H9 (cell line): ENCODE measurements at regions not wholly inside any gene's neighbourhood (a gene's known extent, or its start where the extent isn't known, plus 50 kb on each side); places are given as distances from the start of the nearest gene placed in this dataset.

Experiments
- DNase-seq: peaks from one replicate; pipeline ENCODE4 v3.0.0-alpha.2; 2017
- H2AFZ ChIP-seq: one replicate; pipeline ENCODE4 v1.6.1; 2013; ENCODE audit warnings: mild to moderate bottlenecking, low read length, control low read depth, moderate library complexity
- H2AK5ac ChIP-seq: 2 replicates; pipeline ENCODE4 v1.6.1; 2013; ENCODE audit warnings: low read length, control low read depth, mixed read lengths; ENCODE audit not compliant: insufficient read length
- H2BK120ac ChIP-seq: one replicate; pipeline ENCODE4 v1.6.1; 2013; ENCODE audit warnings: low read depth, mild to moderate bottlenecking, low read length, control low read depth, inconsistent platforms; ENCODE audit not compliant: poor library complexity, severe bottlenecking
- H2BK12ac ChIP-seq: 2 replicates; pipeline ENCODE4 v1.6.1; 2013; ENCODE audit warnings: low read length, control low read depth, mixed read lengths, low read depth; ENCODE audit not compliant: insufficient read length
- H2BK15ac ChIP-seq: 2 replicates; pipeline ENCODE4 v1.6.1; 2013; ENCODE audit warnings: low read depth, low read length, control low read depth
- H2BK20ac ChIP-seq: one replicate; pipeline ENCODE4 v1.6.1; 2013; ENCODE audit warnings: low read depth, mild to moderate bottlenecking, low read length, control low read depth, inconsistent platforms; ENCODE audit not compliant: poor library complexity, severe bottlenecking
- H2BK5ac ChIP-seq: 2 replicates; pipeline ENCODE4 v1.6.1; 2013; ENCODE audit warnings: low read length, control low read depth, mixed read lengths; ENCODE audit not compliant: insufficient read length
- H3K14ac ChIP-seq: 2 replicates; pipeline ENCODE4 v1.6.1; 2013; ENCODE audit warnings: low read length, control low read depth; ENCODE audit not compliant: insufficient read depth
- H3K18ac ChIP-seq: 2 replicates; pipeline ENCODE4 v1.6.1; 2013; ENCODE audit warnings: low read depth, mild to moderate bottlenecking, mixed read lengths, low read length, control low read depth; ENCODE audit not compliant: insufficient read length
- H3K23ac ChIP-seq: 2 replicates; pipeline ENCODE4 v1.6.1; 2013; ENCODE audit warnings: low read length, control low read depth, mixed read lengths, low read depth; ENCODE audit not compliant: insufficient read length
- H3K23me2 ChIP-seq: 2 replicates; pipeline ENCODE4 v1.6.1; 2013; ENCODE audit warnings: low read depth, mild to moderate bottlenecking, mixed read lengths, low read length, control low read depth; ENCODE audit not compliant: insufficient read length, poor library complexity, severe bottlenecking
- H3K27ac ChIP-seq: 2 replicates; pipeline ENCODE4 v1.5.1; 2013; ENCODE audit warnings: low read length, control low read depth, mixed read lengths, low read depth; ENCODE audit not compliant: insufficient read length
- H3K27me3 ChIP-seq: 2 replicates; pipeline ENCODE4 v1.6.1; 2013; ENCODE audit warnings: low read length, control low read depth, inconsistent platforms; ENCODE audit not compliant: insufficient read depth
- H3K4ac ChIP-seq: 2 replicates; pipeline ENCODE4 v1.6.1; 2013; ENCODE audit warnings: low read depth, mild to moderate bottlenecking, control low read depth, inconsistent platforms, low read length, moderate library complexity
- H3K4me1 ChIP-seq: 2 replicates; pipeline ENCODE4 v1.6.1; 2013; ENCODE audit warnings: low read length, control low read depth, inconsistent platforms; ENCODE audit not compliant: insufficient read depth
- H3K4me2 ChIP-seq: 2 replicates; pipeline ENCODE4 v1.6.1; 2013; ENCODE audit warnings: low read length, control low read depth, mixed read lengths; ENCODE audit not compliant: insufficient read length, insufficient read depth
- H3K56ac ChIP-seq: 2 replicates; pipeline ENCODE4 v1.6.1; 2013; ENCODE audit warnings: low read depth, mild to moderate bottlenecking, mixed read lengths, low read length, control low read depth; ENCODE audit not compliant: insufficient read length
- H3K79me1 ChIP-seq: 2 replicates; pipeline ENCODE4 v1.6.1; 2013; ENCODE audit warnings: low read depth, mild to moderate bottlenecking, moderate library complexity, low read length, control low read depth, inconsistent platforms; ENCODE audit not compliant: insufficient read depth, poor library complexity, severe bottlenecking
- H3K79me2 ChIP-seq: 2 replicates; pipeline ENCODE4 v1.6.1; 2013; ENCODE audit warnings: low read length, control low read depth, inconsistent platforms; ENCODE audit not compliant: insufficient read depth
- H3K9ac ChIP-seq: 2 replicates; pipeline ENCODE4 v1.6.1; 2013; ENCODE audit warnings: low read length, control low read depth, mixed read lengths; ENCODE audit not compliant: insufficient read length; ENCODE audit errors: extremely low read depth
- H3K9me3 ChIP-seq: one replicate; pipeline ENCODE4 v1.6.1; 2013; ENCODE audit warnings: low read depth, low read length, inconsistent platforms; ENCODE audit not compliant: control insufficient read depth
- H3T11ph ChIP-seq: one replicate; pipeline ENCODE4 v1.6.1; 2013; ENCODE audit warnings: mild to moderate bottlenecking, low read length, control low read depth, inconsistent platforms
- H4K20me1 ChIP-seq: one replicate; pipeline ENCODE4 v1.6.1; 2013; ENCODE audit not compliant: control insufficient read depth, insufficient read length, insufficient read depth
- H4K5ac ChIP-seq: 2 replicates; pipeline ENCODE4 v1.6.1; 2013; ENCODE audit warnings: low read depth, mild to moderate bottlenecking, mixed read lengths, low read length, control low read depth; ENCODE audit not compliant: insufficient read length
- H4K8ac ChIP-seq: replicated peaks from 2 replicates; pipeline ENCODE4 v1.6.1; 2013; ENCODE audit warnings: low read length, control low read depth, mixed read lengths, low read depth; ENCODE audit not compliant: insufficient read length
- H4K91ac ChIP-seq: 2 replicates; pipeline ENCODE4 v1.6.1; 2013; ENCODE audit warnings: low read depth, mild to moderate bottlenecking, moderate library complexity, mixed read lengths, low read length, control low read depth; ENCODE audit not compliant: insufficient read length
- H3K27ac Mint-ChIP-seq, 3 experiments: 2 replicates in 2 of 3; 3 replicates in 1 of 3; pipeline ENCODE4 v1.8.0; 2020 to 2021; ENCODE audit warnings: mixed read lengths in 3 of 3, mild to moderate bottlenecking in 1 of 3, moderate library complexity in 1 of 3
- H3K27me3 Mint-ChIP-seq: 2 replicates; pipeline ENCODE4 v1.8.0; 2021; ENCODE audit warnings: low read depth, mild to moderate bottlenecking, moderate library complexity, mixed read lengths
- H3K36me3 Mint-ChIP-seq, 3 experiments: 2 replicates in 2 of 3; 3 replicates in 1 of 3; pipeline ENCODE4 v1.8.0; 2020 to 2021; ENCODE audit warnings: low read depth in 3 of 3, mixed read lengths in 3 of 3; ENCODE audit not compliant: insufficient read depth in 1 of 3
- H3K4me1 Mint-ChIP-seq, 2 experiments: 2 replicates each; pipeline ENCODE4 v1.8.0; 2020; ENCODE audit warnings: mixed read lengths in 2 of 2
- H3K4me3 Mint-ChIP-seq, 2 experiments: 2 replicates in 1 of 2; 3 replicates in 1 of 2; pipeline ENCODE4 v1.8.0; 2020 to 2021; ENCODE audit warnings: mild to moderate bottlenecking in 2 of 2, mixed read lengths in 2 of 2, moderate library complexity in 1 of 2
- H3K9me3 Mint-ChIP-seq, 2 experiments: 2 replicates in 1 of 2; 3 replicates in 1 of 2; pipeline ENCODE4 v1.8.0; 2020; ENCODE audit warnings: mild to moderate bottlenecking in 2 of 2, mixed read lengths in 2 of 2, moderate library complexity in 1 of 2
- WGBS: extraction: QIAGEN DNeasy Blood & Tissue Kit; methylation state at CpG from one replicate; pipeline ENCODE4 v1.1.7; 2013; ENCODE audit warnings: missing lambda C conversion rate, low lambda C conversion rate, mixed read lengths; ENCODE audit not compliant: insufficient read length; ENCODE audit errors: extremely low coverage; 5-methylcytosine and 5-hydroxymethylcytosine counted together
- TF ChIP-seq, protein P1 (sequence below): fragments of 200-600 bp; sonication (generic); conservative IDR thresholded peaks from 3 replicates; pipeline ENCODE4 v1.8.0; 2021; ENCODE audit warnings: antibody characterized with exemption, mild to moderate bottlenecking

DNA sequence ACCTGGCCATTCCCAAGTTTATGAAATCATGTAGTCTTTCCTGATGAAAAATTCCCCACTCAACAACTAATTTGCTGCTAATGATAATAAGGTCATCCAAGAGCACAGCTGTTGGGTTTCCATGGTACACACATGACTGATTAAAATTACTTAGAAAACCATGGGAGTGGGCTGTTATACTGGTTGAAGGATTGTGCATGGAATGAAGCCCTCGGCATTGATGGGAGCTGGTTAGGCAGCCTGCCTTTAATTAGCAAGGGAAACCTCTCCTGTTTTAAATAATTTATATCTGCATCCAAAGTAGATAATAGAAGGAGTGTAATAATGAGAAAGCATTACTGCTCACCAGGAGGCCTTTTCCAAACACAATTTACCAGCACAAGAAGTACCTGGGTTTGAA lies 235.1 kb upstream of the CFAP20DC start:
- no peak overlapping the region for H4K91ac ChIP-seq
- no peaks in the 10 kb centered on the region; a peak in 2 of 5 replicates for H3K9me3 Mint-ChIP-seq
- H3T11ph ChIP-seq = no peak overlapping the region
- no peak overlapping the region for H2AK5ac ChIP-seq
- H3K79me2 ChIP-seq = no peaks in the 10 kb centered on the region
- no peak overlapping the region for H3K23ac ChIP-seq
- no peaks in the 10 kb centered on the region for H3K23me2 ChIP-seq
- H3K27ac ChIP-seq = no peak overlapping the region
- H2BK120ac ChIP-seq = no peak overlapping the region
- no peak overlapping the region for H4K5ac ChIP-seq
- no peaks in the 10 kb centered on the region for H4K20me1 ChIP-seq
- H2BK20ac ChIP-seq = no peak overlapping the region
- H3K27ac Mint-ChIP-seq = no peak overlapping the region
- no peak overlapping the region for H3K14ac ChIP-seq
- no peaks in the 10 kb centered on the region for H3K4me1 Mint-ChIP-seq
- no peak overlapping the region for H3K56ac ChIP-seq
- H4K8ac ChIP-seq = no peak overlapping the region
- H2BK5ac ChIP-seq = no peak overlapping the region
- no peaks in the 10 kb centered on the region for H3K79me1 ChIP-seq
- H3K36me3 Mint-ChIP-seq = no peaks in the 10 kb centered on the region
- no peak overlapping the region for H2BK12ac ChIP-seq
- no peak for DNase-seq
- TF ChIP-seq, protein P1, sequence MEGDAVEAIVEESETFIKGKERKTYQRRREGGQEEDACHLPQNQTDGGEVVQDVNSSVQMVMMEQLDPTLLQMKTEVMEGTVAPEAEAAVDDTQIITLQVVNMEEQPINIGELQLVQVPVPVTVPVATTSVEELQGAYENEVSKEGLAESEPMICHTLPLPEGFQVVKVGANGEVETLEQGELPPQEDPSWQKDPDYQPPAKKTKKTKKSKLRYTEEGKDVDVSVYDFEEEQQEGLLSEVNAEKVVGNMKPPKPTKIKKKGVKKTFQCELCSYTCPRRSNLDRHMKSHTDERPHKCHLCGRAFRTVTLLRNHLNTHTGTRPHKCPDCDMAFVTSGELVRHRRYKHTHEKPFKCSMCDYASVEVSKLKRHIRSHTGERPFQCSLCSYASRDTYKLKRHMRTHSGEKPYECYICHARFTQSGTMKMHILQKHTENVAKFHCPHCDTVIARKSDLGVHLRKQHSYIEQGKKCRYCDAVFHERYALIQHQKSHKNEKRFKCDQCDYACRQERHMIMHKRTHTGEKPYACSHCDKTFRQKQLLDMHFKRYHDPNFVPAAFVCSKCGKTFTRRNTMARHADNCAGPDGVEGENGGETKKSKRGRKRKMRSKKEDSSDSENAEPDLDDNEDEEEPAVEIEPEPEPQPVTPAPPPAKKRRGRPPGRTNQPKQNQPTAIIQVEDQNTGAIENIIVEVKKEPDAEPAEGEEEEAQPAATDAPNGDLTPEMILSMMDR = no peak
- no peaks in the 10 kb centered on the region for H3K9me3 ChIP-seq
- no peaks in the 10 kb centered on the region for H3K27me3 ChIP-seq
- no peak overlapping the region for H2BK15ac ChIP-seq
- H3K9ac ChIP-seq = no peak overlapping the region
- no peak overlapping the region for H3K18ac ChIP-seq
- WGBS = no CpG with 5 or more reads among the region's 1 CpG
- no peak overlapping the region for H3K4me2 ChIP-seq
- no peak overlapping the region for H2AFZ ChIP-seq
- no peak overlapping the region for H3K4me3 Mint-ChIP-seq
- peaks cover 3% of the 10 kb centered on the region; the same call in 1 of the 2 replicates for H3K27me3 Mint-ChIP-seq
- no peaks in the 10 kb centered on the region for H3K4me1 ChIP-seq
- H3K4ac ChIP-seq = no peak overlapping the region
